Heart left ventricle (tissue), 16 donors: ENCODE measurements at regions not wholly inside any gene's neighbourhood (a gene's known extent, or its start where the extent isn't known, plus 50 kb on each side); places are given as distances from the start of the nearest gene placed in this dataset.

Source experiments
- ATAC-seq, 4 donors: fragments of 200-7000 bp; cut with Tn5 transposase; one replicate each; pipeline ENCODE4 v1.9.1; 2020 to 2022; ENCODE audit warnings: moderate library complexity in 4 of 4, mild to moderate bottlenecking in 3 of 4, moderate number of reproducible peaks in 1 of 4
- DNase-seq, 5 donors: peaks; one replicate each; pipeline ENCODE4 v3.0.0-alpha.2; 2020
- H3K27ac ChIP-seq, 12 donors: fragments of 200-600 bp; sonication (generic) in 4 of 12; one replicate each; pipeline versions ENCODE4 v1.5.0 to v1.8.0; 2016 to 2022; ENCODE audit warnings: mild to moderate bottlenecking in 2 of 12
- H3K27me3 ChIP-seq, 9 donors: fragments of 200-600 bp; sonication (generic) in 2 of 9; one replicate each; pipeline versions ENCODE4 v1.5.1 to v1.8.0; 2016 to 2022; ENCODE audit warnings: mild to moderate bottlenecking in 3 of 9
- H3K36me3 ChIP-seq, 9 donors: fragments of 200-600 bp; sonication (generic) in 2 of 9; one replicate each; pipeline versions ENCODE4 v1.5.0 to v1.8.0; 2018 to 2022; ENCODE audit warnings: mild to moderate bottlenecking in 2 of 9
- H3K4me1 ChIP-seq, 12 donors: fragments of 200-600 bp; sonication (generic) in 4 of 12; one replicate each; pipeline versions ENCODE4 v1.5.0 to v1.8.0; 2016 to 2022; ENCODE audit warnings: mild to moderate bottlenecking in 3 of 12
- H3K4me3 ChIP-seq, 12 donors: fragments of 200-600 bp; sonication (generic) in 4 of 12; one replicate each; pipeline versions ENCODE4 v1.5.0 to v1.8.0; 2017 to 2022; ENCODE audit warnings: mild to moderate bottlenecking in 9 of 12, moderate library complexity in 4 of 12
- H3K9me3 ChIP-seq, 12 donors: fragments of 200-600 bp; sonication (generic) in 4 of 12; one replicate each; pipeline versions ENCODE4 v1.5.0 to v1.8.0; 2016 to 2022; ENCODE audit warnings: mild to moderate bottlenecking in 1 of 12
- POLR2A ChIP-seq, 2 donors: fragments of 450-650 bp; IDR thresholded peaks; one replicate each; pipeline ENCODE4 v1.6.1; 2017; ENCODE audit warnings: antibody characterized with exemption in 2 of 2, mild to moderate bottlenecking in 2 of 2, moderate library complexity in 2 of 2
- WGBS, 4 donors: extraction: QIAGEN DNeasy Blood & Tissue Kit in 2 of 4; methylation state at CpG; one replicate each; pipeline versions ENCODE4 v1.1.5 to v1.1.7; 2013 to 2018; 5-methylcytosine and 5-hydroxymethylcytosine counted together
- intact Hi-C, 10 donors: fragments of 100-400 bp; cut with DNase I; formaldehyde crosslinking; loops; one replicate each; pipeline versions ENCODE4 v1.11.1 to v1.14.2; 2022
- TF ChIP-seq, protein P1 (sequence below), 12 donors: fragments of 200-600 bp; sonication (generic) in 4 of 12; IDR thresholded peaks; one replicate each; pipeline versions ENCODE4 v1.5.0 to v1.8.0; 2018 to 2022; ENCODE audit warnings: antibody characterized with exemption in 12 of 12, mild to moderate bottlenecking in 5 of 12
- donor health status: ischemic (EF 13 %, LVEDD 7.1; RV severe dilation, severe dysfunction).
- donor health status: healthy with polysubstance abuse.
- donor health status: DM: no; HTN: yes; CAD: no.
- donor health status: DM: no; HTN: no; CAD: no.
- donor health status: ischemic (EF 25% LVEDD 6.9; RV normal size, moderate dysfunction).
- donor health status: ischemic (EF 25% LVEDD 5.7; RV mildly dilated, moderate dysfunction).
- donor health status: healthy.
- donor health status: DM: yes; HTN: yes; CAD: no.
- donor health status: ischemic (EF 35%, LVEDD 5.7; RV mildly dilated, moderate dysfunction).
- donor health status: nonischemic (EF 11% LVEDD 7.7; RV severe dilation, severe dysfunction).
- donor health status: DM: yes; HTN: yes; CAD: no.
- donor health status: PGD.
- donor health status: ischemic (EF 29% LVEDD 5.4; RV normal size, mild dysfunction).
- donor health status: nonischemic (EF 23%, LVEDD 6.1; RV moderate dilation, normal function).

DNA sequence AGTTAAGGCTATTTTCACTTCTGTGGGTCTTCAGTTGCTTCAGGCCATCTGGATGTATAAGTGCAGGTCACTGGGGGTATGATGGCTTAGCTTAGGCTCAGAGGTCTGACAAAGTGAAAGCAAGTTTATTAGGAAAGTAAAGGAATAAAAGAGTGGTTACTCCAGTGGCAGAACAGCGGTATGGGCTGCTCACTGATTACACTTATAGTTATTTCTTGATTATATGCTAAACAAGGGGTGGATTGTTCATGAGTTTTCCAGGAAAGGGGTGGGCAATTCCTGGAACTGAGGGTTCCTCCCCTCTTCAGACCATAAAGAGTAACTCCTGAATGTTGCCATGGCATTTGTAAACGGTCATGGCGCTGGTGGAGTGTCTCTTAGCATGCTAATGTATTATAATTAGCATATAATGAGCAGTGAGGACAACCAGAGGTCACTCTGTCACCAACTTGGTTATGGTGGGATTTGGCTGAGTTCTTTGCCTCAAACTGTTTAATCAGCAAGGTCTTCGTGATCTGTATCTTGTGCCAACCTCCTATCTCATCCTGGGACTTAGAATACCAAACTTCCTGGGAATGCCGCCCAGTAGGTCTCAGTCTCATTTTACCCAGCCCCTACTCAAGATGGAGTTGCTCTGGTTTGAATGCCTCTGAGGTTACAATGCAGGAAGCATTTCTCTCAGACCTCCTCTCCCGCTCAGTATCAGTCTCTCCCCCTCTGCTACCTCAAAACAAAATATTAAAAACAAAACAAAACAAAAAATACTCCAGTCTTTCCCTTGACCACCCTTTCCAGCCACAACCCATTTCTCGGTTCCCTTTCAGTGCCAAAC is 71.3 kb upstream of the SLC22A11 start:
- DNase-seq (no peak), ATAC-seq (no peak)
- no peak overlapping the region for H3K27ac ChIP-seq
- TF ChIP-seq, protein P1, sequence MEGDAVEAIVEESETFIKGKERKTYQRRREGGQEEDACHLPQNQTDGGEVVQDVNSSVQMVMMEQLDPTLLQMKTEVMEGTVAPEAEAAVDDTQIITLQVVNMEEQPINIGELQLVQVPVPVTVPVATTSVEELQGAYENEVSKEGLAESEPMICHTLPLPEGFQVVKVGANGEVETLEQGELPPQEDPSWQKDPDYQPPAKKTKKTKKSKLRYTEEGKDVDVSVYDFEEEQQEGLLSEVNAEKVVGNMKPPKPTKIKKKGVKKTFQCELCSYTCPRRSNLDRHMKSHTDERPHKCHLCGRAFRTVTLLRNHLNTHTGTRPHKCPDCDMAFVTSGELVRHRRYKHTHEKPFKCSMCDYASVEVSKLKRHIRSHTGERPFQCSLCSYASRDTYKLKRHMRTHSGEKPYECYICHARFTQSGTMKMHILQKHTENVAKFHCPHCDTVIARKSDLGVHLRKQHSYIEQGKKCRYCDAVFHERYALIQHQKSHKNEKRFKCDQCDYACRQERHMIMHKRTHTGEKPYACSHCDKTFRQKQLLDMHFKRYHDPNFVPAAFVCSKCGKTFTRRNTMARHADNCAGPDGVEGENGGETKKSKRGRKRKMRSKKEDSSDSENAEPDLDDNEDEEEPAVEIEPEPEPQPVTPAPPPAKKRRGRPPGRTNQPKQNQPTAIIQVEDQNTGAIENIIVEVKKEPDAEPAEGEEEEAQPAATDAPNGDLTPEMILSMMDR (IDR thresholded peaks at IDR 0.05), result no peak
- TF ChIP-seq POLR2A (IDR thresholded peaks at IDR 0.05), result no peak
- no peaks in the 10 kb centered on the region for H3K36me3 ChIP-seq
- intact Hi-C loops, result no loop called here
- H3K9me3 ChIP-seq, result no peaks in the 10 kb centered on the region
- no peak overlapping the region for H3K4me3 ChIP-seq
- peaks cover 0 to 10% (median 0%) of the 10 kb centered on the region in 12 donors for H3K4me1 ChIP-seq
- 52 to 66% (median 60%) methylated on average over 7 of the region's 7 CpGs for WGBS, 4 donors
- H3K27me3 ChIP-seq, result peaks cover 0 to 71% (median 21%) of the 10 kb centered on the region in 9 donors

DNA sequence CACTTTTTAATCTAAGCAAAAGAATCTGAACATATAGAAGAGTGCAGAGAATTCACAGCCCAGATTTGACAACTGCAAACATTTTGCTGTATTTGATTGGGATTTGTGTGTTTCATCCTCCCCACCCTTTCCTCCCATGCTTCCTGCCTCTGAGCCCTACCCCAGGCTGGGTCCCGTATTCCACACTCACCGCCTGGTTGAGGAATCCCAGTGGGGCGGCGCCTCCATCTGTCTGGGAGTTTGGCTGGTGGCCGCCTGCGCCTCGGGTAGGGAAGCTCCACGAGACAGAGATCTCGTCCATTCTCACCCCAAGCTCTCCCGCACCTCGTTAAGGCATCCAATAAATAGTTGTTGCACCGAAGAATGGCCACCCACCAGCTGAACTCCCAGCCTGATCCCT is 70.7 kb upstream of the SLC22A11 start:
- intact Hi-C loops, result no loop called here
- H3K4me3 ChIP-seq, result no peak overlapping the region
- DNase-seq (no peak), ATAC-seq (no peak)
- no peaks in the 10 kb centered on the region for H3K9me3 ChIP-seq
- TF ChIP-seq, protein P1 (IDR thresholded peaks at IDR 0.05), result no peak
- no peak for TF ChIP-seq POLR2A (IDR thresholded peaks at IDR 0.05)
- H3K27ac ChIP-seq, result no peak overlapping the region
- H3K27me3 ChIP-seq, result peaks cover 0 to 74% (median 27%) of the 10 kb centered on the region in 9 donors
- WGBS, 4 donors, result 28 to 48% (median 41%) methylated on average over 12 of the region's 12 CpGs
- H3K4me1 ChIP-seq, result peaks cover 0 to 10% (median 0%) of the 10 kb centered on the region in 12 donors
- no peaks in the 10 kb centered on the region for H3K36me3 ChIP-seq

GRCh38 chr11:64489831-64490441 is 65.8 kb upstream of the SLC22A11 start:
- intact Hi-C loops, result loop anchor here in 1 of 10 donors (5.0 kb wide), 1 partner anchor 162 kb away; no protein-coding TSS in a partner anchor
- 18 to 23% (median 22%) methylated on average over 23 to 26 of the region's 26 CpGs for WGBS, 4 donors
- peaks cover 0 to 10% (median 0%) of the 10 kb centered on the region in 12 donors for H3K4me1 ChIP-seq
- TF ChIP-seq, protein P1 (IDR thresholded peaks at IDR 0.05), result peak; percentile 29 to 76 (median 48)
- TF ChIP-seq POLR2A (IDR thresholded peaks at IDR 0.05), result no peak
- H3K27ac ChIP-seq, result no peak overlapping the region
- no peak overlapping the region for H3K4me3 ChIP-seq
- H3K36me3 ChIP-seq, result no peaks in the 10 kb centered on the region
- H3K27me3 ChIP-seq, result peaks cover 0 to 61% (median 26%) of the 10 kb centered on the region in 9 donors
- ATAC-seq (peak in 2 of 4 donors; percentile 67 to 71), DNase-seq (peak in 4 of 5 donors; percentile 26 to 74 (median 49))
- H3K9me3 ChIP-seq, result no peaks in the 10 kb centered on the region
